K562 (cell line): ENCODE measurements at regions not wholly inside any gene's neighbourhood (a gene's known extent, or its start where the extent isn't known, plus 50 kb on each side); places are given as distances from the start of the nearest gene placed in this dataset.

Source experiments
- EP300 ChIP-seq: IDR thresholded peaks from 2 replicates; pipeline ENCODE4 v1.6.1; 2012; ENCODE audit warnings: low read length, improper control_type of control experiment
- ERF ChIP-seq: fragments of 450-650 bp; formaldehyde crosslinking; IDR thresholded peaks from 2 replicates; pipeline ENCODE4 v1.4.0; 2020; ENCODE audit warnings: mild to moderate bottlenecking, mixed read lengths
- IRF2 ChIP-seq: sonication (generic); formaldehyde crosslinking; IDR thresholded peaks from 2 replicates; pipeline ENCODE4 v1.8.1; 2022; ENCODE audit warnings: mild to moderate bottlenecking, missing genetic modification reagents
- MLX ChIP-seq, 2 experiments: fragments of 450-650 bp in 1 of 2; sonication (generic) in 1 of 2; formaldehyde crosslinking; conservative IDR thresholded peaks; 2 replicates each; pipeline versions ENCODE4 v1.4.0 to v1.8.1; 2020 to 2022; ENCODE audit warnings: mild to moderate bottlenecking in 1 of 2, missing genetic modification reagents in 1 of 2
- RNF2 ChIP-seq: sonication (generic); IDR thresholded peaks from 2 replicates; pipeline ENCODE4 v1.6.1; 2016
- TCF7 ChIP-seq: sonication (generic); IDR thresholded peaks from 2 replicates; pipeline ENCODE4 v1.6.1; 2016; ENCODE audit warnings: antibody characterized with exemption, borderline replicate concordance
- YY1 ChIP-seq, 3 experiments: IDR thresholded peaks; 2 replicates each; pipeline ENCODE4 v1.6.1; 2011; ENCODE audit warnings: low read length in 2 of 3, mild to moderate bottlenecking in 2 of 3, moderate library complexity in 2 of 3, borderline replicate concordance in 1 of 3, control low read depth in 1 of 3, low read depth in 1 of 3; ENCODE audit not compliant: insufficient read depth in 3 of 3, insufficient replicate concordance in 2 of 3, control insufficient read depth in 1 of 3, insufficient read length in 1 of 3; ENCODE audit errors: extremely low read depth in 1 of 3
- TF ChIP-seq, protein P1 (sequence below): IDR thresholded peaks from 2 replicates; pipeline ENCODE4 v1.6.1; 2016; ENCODE audit warnings: missing genetic modification characterization, missing compliant biosample characterization
- TF ChIP-seq, protein P2 (sequence below), 3 experiments: IDR thresholded peaks in 2 of 3; conservative IDR thresholded peaks in 1 of 3; 2 replicates each; pipeline ENCODE4 v1.5.1; 2011 to 2012; ENCODE audit warnings: low read length in 3 of 3, mild to moderate bottlenecking in 3 of 3, control low read depth in 2 of 3, improper control_type of control experiment in 1 of 3, inconsistent platforms in 1 of 3, low read depth in 1 of 3, mixed read lengths in 1 of 3, moderate library complexity in 1 of 3; ENCODE audit not compliant: insufficient read depth in 2 of 3
- TF ChIP-seq, protein P3 (sequence below): sonication (generic); formaldehyde crosslinking; IDR thresholded peaks from 2 replicates; pipeline ENCODE4 v1.9.0; 2022; ENCODE audit warnings: mild to moderate bottlenecking, missing genetic modification reagents

DNA sequence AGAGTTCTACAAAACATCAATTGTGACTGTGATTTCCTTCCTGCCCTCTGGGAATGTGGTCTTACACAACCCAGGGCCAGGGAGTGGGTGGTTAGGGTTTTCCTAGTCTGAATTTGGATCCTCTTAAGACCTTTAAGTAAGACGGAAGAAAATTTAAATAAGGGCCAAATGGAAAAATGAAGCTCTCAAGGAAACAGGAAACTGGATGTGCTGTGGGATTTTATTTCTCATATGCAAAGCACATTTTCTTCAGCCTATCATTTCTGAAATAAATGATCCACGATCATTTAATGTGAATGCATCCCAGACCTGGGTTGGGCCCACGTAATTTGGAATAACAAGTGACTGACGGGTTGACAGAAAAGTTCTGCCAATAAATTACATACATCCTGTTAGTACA, 243.6 kb downstream of the CLIC5 start:
- TF ChIP-seq TCF7 (no peak), ERF (CRISPR knock-in tag) (no peak), YY1 (IDR thresholded peaks at IDR 0.05; ENCODE audit: borderline replicate concordance in 1 of 3, control insufficient read depth in 1 of 3, extremely low read depth in 1 of 3, insufficient read depth in 3 of 3, insufficient read length in 1 of 3, insufficient replicate concordance in 2 of 3, low read depth in 1 of 3, low read length in 2 of 3) (no peak), EP300 (no peak), RNF2 (no peak), MLX (CRISPR knock-in tag; conservative IDR thresholded peaks at IDR 0.05) (no peak), IRF2 (CRISPR knock-in tag) (no peak)
- TF ChIP-seq, protein P1, sequence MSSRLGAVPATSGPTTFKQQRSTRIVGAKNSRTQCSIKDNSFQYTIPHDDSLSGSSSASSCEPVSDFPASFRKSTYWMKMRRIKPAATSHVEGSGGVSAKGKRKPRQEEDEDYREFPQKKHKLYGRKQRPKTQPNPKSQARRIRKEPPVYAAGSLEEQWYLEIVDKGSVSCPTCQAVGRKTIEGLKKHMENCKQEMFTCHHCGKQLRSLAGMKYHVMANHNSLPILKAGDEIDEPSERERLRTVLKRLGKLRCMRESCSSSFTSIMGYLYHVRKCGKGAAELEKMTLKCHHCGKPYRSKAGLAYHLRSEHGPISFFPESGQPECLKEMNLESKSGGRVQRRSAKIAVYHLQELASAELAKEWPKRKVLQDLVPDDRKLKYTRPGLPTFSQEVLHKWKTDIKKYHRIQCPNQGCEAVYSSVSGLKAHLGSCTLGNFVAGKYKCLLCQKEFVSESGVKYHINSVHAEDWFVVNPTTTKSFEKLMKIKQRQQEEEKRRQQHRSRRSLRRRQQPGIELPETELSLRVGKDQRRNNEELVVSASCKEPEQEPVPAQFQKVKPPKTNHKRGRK (tag): no peak
- TF ChIP-seq, protein P2, sequence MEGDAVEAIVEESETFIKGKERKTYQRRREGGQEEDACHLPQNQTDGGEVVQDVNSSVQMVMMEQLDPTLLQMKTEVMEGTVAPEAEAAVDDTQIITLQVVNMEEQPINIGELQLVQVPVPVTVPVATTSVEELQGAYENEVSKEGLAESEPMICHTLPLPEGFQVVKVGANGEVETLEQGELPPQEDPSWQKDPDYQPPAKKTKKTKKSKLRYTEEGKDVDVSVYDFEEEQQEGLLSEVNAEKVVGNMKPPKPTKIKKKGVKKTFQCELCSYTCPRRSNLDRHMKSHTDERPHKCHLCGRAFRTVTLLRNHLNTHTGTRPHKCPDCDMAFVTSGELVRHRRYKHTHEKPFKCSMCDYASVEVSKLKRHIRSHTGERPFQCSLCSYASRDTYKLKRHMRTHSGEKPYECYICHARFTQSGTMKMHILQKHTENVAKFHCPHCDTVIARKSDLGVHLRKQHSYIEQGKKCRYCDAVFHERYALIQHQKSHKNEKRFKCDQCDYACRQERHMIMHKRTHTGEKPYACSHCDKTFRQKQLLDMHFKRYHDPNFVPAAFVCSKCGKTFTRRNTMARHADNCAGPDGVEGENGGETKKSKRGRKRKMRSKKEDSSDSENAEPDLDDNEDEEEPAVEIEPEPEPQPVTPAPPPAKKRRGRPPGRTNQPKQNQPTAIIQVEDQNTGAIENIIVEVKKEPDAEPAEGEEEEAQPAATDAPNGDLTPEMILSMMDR (IDR thresholded peaks at IDR 0.05 in 2 of 3, conservative IDR thresholded peaks at IDR 0.05 in 1 of 3; ENCODE audit: insufficient read depth in 2 of 3, low read depth in 1 of 3, low read length in 3 of 3): no peak
- TF ChIP-seq, protein P3, sequence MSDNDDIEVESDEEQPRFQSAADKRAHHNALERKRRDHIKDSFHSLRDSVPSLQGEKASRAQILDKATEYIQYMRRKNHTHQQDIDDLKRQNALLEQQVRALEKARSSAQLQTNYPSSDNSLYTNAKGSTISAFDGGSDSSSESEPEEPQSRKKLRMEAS (CRISPR knock-in tag): no peak
